ENCODE measurements at regions not wholly inside any gene's neighbourhood (a gene's known extent, or its start where the extent isn't known, plus 50 kb on each side); places are given as distances from the start of the nearest gene placed in this dataset.

GRCh38 chr10:114748241-114748640 lies 73.3 kb upstream of the FHIP2A start:
- Histone ChIP-seq H4K20me1 (replicated peaks; ENCODE audit: insufficient read depth) (no peaks in the 10 kb centered on the region), H3K36me3 (ENCODE audit: insufficient read depth) (no peaks in the 10 kb centered on the region), H3K4me3 (no peak overlapping the region), H2AFZ (no peak overlapping the region), H3F3A (replicated peaks; ENCODE audit: low read depth) (no peaks in the 10 kb centered on the region), H3K27ac (ENCODE audit: low read depth) (no peak overlapping the region), H3K27me3 (ENCODE audit: insufficient read depth) (no peaks in the 10 kb centered on the region), H3K4me1 (ENCODE audit: insufficient read depth) (no peaks in the 10 kb centered on the region), H3K79me2 (replicated peaks; ENCODE audit: insufficient read depth) (no peaks in the 10 kb centered on the region), H3K4me2 (no peak overlapping the region), H3K9me2 (ENCODE audit: insufficient read depth) (0 out of 2 replicates have a peak, but pooled peaks cover 2% of the 10 kb centered on the region)
- TF ChIP-seq REST (IDR thresholded peaks at IDR 0.05; ENCODE audit: unreplicated experiment) = no peak
- TF ChIP-seq CTCF (conservative IDR thresholded peaks at IDR 0.05; ENCODE audit: low read depth in 2 of 2) = no peak
- no peak for TF ChIP-seq NANOG (IDR thresholded peaks at IDR 0.05; ENCODE audit: borderline replicate concordance)
- no peak for TF ChIP-seq ZNF331 (CRISPR knock-in tag; IDR thresholded peaks at IDR 0.05; ENCODE audit: low read depth)
- TF ChIP-seq EZH2phosphoT487 (IDR thresholded peaks at IDR 0.05; ENCODE audit: unreplicated experiment) = no peak
- TF ChIP-seq ZNF114 (CRISPR knock-in tag; IDR thresholded peaks at IDR 0.05) = no peak
- TF ChIP-seq, protein P1, sequence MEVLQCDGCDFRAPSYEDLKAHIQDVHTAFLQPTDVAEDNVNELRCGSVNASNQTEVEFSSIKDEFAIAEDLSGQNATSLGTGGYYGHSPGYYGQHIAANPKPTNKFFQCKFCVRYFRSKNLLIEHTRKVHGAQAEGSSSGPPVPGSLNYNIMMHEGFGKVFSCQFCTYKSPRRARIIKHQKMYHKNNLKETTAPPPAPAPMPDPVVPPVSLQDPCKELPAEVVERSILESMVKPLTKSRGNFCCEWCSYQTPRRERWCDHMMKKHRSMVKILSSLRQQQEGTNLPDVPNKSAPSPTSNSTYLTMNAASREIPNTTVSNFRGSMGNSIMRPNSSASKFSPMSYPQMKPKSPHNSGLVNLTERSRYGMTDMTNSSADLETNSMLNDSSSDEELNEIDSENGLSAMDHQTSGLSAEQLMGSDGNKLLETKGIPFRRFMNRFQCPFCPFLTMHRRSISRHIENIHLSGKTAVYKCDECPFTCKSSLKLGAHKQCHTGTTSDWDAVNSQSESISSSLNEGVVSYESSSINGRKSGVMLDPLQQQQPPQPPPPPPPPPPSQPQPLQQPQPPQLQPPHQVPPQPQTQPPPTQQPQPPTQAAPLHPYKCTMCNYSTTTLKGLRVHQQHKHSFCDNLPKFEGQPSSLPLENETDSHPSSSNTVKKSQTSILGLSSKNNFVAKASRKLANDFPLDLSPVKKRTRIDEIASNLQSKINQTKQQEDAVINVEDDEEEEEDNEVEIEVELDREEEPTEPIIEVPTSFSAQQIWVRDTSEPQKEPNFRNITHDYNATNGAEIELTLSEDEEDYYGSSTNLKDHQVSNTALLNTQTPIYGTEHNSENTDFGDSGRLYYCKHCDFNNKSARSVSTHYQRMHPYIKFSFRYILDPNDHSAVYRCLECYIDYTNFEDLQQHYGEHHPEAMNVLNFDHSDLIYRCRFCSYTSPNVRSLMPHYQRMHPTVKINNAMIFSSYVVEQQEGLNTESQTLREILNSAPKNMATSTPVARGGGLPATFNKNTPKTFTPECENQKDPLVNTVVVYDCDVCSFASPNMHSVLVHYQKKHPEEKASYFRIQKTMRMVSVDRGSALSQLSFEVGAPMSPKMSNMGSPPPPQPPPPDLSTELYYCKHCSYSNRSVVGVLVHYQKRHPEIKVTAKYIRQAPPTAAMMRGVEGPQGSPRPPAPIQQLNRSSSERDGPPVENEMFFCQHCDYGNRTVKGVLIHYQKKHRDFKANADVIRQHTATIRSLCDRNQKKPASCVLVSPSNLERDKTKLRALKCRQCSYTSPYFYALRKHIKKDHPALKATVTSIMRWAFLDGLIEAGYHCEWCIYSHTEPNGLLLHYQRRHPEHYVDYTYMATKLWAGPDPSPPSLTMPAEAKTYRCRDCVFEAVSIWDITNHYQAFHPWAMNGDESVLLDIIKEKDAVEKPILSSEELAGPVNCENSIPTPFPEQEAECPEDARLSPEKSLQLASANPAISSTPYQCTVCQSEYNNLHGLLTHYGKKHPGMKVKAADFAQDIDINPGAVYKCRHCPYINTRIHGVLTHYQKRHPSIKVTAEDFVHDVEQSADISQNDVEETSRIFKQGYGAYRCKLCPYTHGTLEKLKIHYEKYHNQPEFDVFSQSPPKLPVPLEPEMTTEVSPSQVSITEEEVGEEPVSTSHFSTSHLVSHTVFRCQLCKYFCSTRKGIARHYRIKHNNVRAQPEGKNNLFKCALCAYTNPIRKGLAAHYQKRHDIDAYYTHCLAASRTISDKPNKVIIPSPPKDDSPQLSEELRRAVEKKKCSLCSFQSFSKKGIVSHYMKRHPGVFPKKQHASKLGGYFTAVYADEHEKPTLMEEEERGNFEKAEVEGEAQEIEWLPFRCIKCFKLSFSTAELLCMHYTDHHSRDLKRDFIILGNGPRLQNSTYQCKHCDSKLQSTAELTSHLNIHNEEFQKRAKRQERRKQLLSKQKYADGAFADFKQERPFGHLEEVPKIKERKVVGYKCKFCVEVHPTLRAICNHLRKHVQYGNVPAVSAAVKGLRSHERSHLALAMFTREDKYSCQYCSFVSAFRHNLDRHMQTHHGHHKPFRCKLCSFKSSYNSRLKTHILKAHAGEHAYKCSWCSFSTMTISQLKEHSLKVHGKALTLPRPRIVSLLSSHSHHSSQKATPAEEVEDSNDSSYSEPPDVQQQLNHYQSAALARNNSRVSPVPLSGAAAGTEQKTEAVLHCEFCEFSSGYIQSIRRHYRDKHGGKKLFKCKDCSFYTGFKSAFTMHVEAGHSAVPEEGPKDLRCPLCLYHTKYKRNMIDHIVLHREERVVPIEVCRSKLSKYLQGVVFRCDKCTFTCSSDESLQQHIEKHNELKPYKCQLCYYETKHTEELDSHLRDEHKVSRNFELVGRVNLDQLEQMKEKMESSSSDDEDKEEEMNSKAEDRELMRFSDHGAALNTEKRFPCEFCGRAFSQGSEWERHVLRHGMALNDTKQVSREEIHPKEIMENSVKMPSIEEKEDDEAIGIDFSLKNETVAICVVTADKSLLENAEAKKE (CRISPR knock-in tag; IDR thresholded peaks at IDR 0.05) = no peak
- TF ChIP-seq JUNB (IDR thresholded peaks at IDR 0.05; ENCODE audit: unreplicated experiment) = no peak
- no peak for TF ChIP-seq STAT1 (IDR thresholded peaks at IDR 0.05; ENCODE audit: unreplicated experiment)
- no peak for TF ChIP-seq CREB1 (CRISPR knock-in tag; IDR thresholded peaks at IDR 0.05; ENCODE audit: low read depth)
- TF ChIP-seq POLR2AphosphoS5 (IDR thresholded peaks at IDR 0.05; ENCODE audit: low read depth) = no peak
- TF ChIP-seq, protein P2, sequence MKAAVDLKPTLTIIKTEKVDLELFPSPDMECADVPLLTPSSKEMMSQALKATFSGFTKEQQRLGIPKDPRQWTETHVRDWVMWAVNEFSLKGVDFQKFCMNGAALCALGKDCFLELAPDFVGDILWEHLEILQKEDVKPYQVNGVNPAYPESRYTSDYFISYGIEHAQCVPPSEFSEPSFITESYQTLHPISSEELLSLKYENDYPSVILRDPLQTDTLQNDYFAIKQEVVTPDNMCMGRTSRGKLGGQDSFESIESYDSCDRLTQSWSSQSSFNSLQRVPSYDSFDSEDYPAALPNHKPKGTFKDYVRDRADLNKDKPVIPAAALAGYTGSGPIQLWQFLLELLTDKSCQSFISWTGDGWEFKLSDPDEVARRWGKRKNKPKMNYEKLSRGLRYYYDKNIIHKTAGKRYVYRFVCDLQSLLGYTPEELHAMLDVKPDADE (IDR thresholded peaks at IDR 0.05) = no peak
- TF ChIP-seq EZH2 (IDR thresholded peaks at IDR 0.05; ENCODE audit: low read depth, unreplicated experiment) = no peak
- Mint-ChIP-seq H3K4me1 (0 out of 3 replicates have a peak, but pooled peaks cover 2% of the 10 kb centered on the region), H3K9me3 (no peaks in the 10 kb centered on the region), H3K4me3 (no peak overlapping the region), H3K27ac (no peak overlapping the region), H3K36me3 (ENCODE audit: low read depth) (no peaks in the 10 kb centered on the region), H3K27me3 (ENCODE audit: insufficient read depth, low read depth, poor library complexity) (no peaks in the 10 kb centered on the region)
- DNase-seq (ENCODE audit: low spot score) (no peak), ATAC-seq (no peak)
